PC-3 (cell line): ENCODE measurements at regions not wholly inside any gene's neighbourhood (a gene's known extent, or its start where the extent isn't known, plus 50 kb on each side); places are given as distances from the start of the nearest gene placed in this dataset.

Source experiments
- EZH2 ChIP-seq: fragments of 300-600 bp; sonication (generic); IDR thresholded peaks from one replicate; pipeline ENCODE4 v1.6.1; 2017; ENCODE audit warnings: antibody characterized with exemption, mild to moderate bottlenecking, low read length; ENCODE audit not compliant: unreplicated experiment
- EZH2phosphoT487 ChIP-seq: fragments of 300-600 bp; sonication (generic); IDR thresholded peaks from 2 replicates; pipeline ENCODE4 v1.6.1; 2018; ENCODE audit warnings: mild to moderate bottlenecking, antibody characterized with exemption, low read length, borderline replicate concordance
- TF ChIP-seq, protein P1 (sequence below): fragments of 300-600 bp; sonication (generic); conservative IDR thresholded peaks from 2 replicates; pipeline ENCODE4 v1.5.1; 2017; ENCODE audit warnings: antibody characterized with exemption, low read depth, mild to moderate bottlenecking, low read length

GRCh38 chr2:61693744-61694143 lies 155.6 kb upstream of the XPO1 start:
- TF ChIP-seq, protein P1, sequence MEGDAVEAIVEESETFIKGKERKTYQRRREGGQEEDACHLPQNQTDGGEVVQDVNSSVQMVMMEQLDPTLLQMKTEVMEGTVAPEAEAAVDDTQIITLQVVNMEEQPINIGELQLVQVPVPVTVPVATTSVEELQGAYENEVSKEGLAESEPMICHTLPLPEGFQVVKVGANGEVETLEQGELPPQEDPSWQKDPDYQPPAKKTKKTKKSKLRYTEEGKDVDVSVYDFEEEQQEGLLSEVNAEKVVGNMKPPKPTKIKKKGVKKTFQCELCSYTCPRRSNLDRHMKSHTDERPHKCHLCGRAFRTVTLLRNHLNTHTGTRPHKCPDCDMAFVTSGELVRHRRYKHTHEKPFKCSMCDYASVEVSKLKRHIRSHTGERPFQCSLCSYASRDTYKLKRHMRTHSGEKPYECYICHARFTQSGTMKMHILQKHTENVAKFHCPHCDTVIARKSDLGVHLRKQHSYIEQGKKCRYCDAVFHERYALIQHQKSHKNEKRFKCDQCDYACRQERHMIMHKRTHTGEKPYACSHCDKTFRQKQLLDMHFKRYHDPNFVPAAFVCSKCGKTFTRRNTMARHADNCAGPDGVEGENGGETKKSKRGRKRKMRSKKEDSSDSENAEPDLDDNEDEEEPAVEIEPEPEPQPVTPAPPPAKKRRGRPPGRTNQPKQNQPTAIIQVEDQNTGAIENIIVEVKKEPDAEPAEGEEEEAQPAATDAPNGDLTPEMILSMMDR, result no peak
- no peak for TF ChIP-seq EZH2
- TF ChIP-seq EZH2phosphoT487, result no peak
